ENCODE measurements at regions not wholly inside any gene's neighbourhood (a gene's known extent, or its start where the extent isn't known, plus 50 kb on each side); places are given as distances from the start of the nearest gene placed in this dataset.

DNA sequence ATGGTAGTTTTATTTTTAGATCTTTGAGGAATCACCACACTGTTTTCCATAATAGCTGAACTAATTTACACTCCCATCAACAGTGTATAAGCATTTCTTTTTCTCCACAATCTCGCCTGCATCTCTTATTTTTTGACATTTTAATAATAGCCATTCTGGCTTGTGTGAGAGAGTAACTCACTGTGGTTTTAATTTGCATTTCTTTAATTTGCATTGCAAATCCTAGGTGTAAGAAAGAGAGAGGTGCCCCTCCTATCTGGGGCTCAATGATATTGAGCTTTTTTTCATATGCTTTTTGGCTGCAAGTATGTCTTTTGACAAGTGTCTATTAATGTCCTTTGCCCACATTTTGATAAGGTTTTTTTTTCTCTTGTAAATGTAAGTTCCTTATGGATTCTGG lies 106.3 kb upstream of the SLC27A6 start:
- TF ChIP-seq CTCF (IDR thresholded peaks at IDR 0.05) (no peak), POLR2AphosphoS5 (IDR thresholded peaks at IDR 0.05) (no peak), POLR2A (IDR thresholded peaks at IDR 0.05) (no peak), EP300 (IDR thresholded peaks at IDR 0.05) (no peak)
